PC-3 (cell line): ENCODE measurements at regions not wholly inside any gene's neighbourhood (a gene's known extent, or its start where the extent isn't known, plus 50 kb on each side); places are given as distances from the start of the nearest gene placed in this dataset.

ENCODE experiments used
- EZH2phosphoT487 ChIP-seq: fragments of 300-600 bp; sonication (generic); IDR thresholded peaks from 2 replicates; pipeline ENCODE4 v1.6.1; 2018; ENCODE audit warnings: mild to moderate bottlenecking, antibody characterized with exemption, low read length, borderline replicate concordance
- TF ChIP-seq, protein P1 (sequence below): fragments of 300-600 bp; sonication (generic); conservative IDR thresholded peaks from 2 replicates; pipeline ENCODE4 v1.5.1; 2017; ENCODE audit warnings: antibody characterized with exemption, low read depth, mild to moderate bottlenecking, low read length

DNA sequence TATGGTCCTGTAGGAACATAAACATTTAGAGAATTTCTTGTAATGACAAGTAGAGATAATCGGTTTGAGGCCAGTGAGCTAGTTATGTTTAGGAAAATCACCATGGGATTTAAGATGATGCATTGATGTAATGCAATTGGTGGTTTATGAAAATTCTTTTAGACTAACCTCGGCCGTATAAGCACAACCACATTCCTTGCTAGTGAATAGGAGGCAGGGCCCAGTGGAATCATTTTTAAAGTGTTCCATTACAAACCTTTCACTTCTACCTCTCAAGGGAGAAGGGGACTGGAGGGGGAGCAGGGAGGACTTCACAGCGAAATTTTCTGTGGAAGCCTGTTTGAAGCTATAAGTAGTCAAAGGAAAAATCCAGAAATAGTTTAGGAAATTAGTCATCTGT is 71.8 kb upstream of the NFIL3 start:
- no peak for TF ChIP-seq EZH2phosphoT487
- TF ChIP-seq, protein P1, sequence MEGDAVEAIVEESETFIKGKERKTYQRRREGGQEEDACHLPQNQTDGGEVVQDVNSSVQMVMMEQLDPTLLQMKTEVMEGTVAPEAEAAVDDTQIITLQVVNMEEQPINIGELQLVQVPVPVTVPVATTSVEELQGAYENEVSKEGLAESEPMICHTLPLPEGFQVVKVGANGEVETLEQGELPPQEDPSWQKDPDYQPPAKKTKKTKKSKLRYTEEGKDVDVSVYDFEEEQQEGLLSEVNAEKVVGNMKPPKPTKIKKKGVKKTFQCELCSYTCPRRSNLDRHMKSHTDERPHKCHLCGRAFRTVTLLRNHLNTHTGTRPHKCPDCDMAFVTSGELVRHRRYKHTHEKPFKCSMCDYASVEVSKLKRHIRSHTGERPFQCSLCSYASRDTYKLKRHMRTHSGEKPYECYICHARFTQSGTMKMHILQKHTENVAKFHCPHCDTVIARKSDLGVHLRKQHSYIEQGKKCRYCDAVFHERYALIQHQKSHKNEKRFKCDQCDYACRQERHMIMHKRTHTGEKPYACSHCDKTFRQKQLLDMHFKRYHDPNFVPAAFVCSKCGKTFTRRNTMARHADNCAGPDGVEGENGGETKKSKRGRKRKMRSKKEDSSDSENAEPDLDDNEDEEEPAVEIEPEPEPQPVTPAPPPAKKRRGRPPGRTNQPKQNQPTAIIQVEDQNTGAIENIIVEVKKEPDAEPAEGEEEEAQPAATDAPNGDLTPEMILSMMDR: no peak
